ENCODE measurements at regions not wholly inside any gene's neighbourhood (a gene's known extent, or its start where the extent isn't known, plus 50 kb on each side); places are given as distances from the start of the nearest gene placed in this dataset.

DNA sequence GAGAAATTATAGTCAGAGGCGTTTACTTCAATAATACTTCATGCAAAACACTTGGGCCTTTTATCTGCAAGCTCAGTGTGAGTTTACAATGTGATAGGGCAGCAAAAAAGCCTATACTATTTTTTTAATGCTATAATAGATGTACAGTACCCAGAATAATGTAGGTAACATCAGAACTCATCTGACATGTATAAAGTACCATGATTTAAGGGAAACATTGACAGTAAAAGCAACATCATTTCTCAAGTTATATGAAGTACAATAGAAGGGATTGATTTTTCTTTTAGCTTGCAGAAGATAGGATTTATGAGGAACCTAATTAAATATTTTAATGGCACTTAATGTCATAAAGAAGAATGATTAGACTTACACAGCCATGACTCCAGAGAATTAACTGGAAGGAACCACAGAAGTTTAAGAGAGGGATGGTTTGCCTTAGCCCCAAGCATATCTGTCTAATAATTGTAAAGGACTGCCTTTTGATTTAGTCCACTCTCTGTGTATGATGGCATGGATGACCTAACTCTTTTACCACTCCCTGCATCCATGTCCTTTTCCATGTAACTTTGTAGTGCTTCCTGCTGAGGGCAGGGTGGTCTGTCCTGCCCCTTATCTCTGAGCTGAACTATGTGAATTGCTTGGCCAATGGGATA is 55.9 kb upstream of the MIS18BP1 start:
- FAIRE-seq: no peak
